GM12864 (cell line): ENCODE measurements at regions not wholly inside any gene's neighbourhood (a gene's known extent, or its start where the extent isn't known, plus 50 kb on each side); places are given as distances from the start of the nearest gene placed in this dataset.

Experiments used
- DNase-seq: peaks from one replicate; pipeline ENCODE4 v3.0.0-alpha.2; 2011; ENCODE audit warnings: low read depth
- H3K4me3 ChIP-seq: 2 replicates; pipeline ENCODE4 v1.5.1; 2011; ENCODE audit warnings: mild to moderate bottlenecking, low read depth, low read length, control low read depth
- CTCF ChIP-seq: IDR thresholded peaks from 2 replicates; pipeline ENCODE4 v1.5.1; 2011; ENCODE audit warnings: low read depth, mild to moderate bottlenecking, moderate library complexity, low read length, control low read depth, inconsistent platforms; ENCODE audit errors: missing control alignments

- H3K4me3 ChIP-seq: no peak overlapping the region
- no peak for DNase-seq
- TF ChIP-seq CTCF: no peak
Observed at GRCh38 chr11:26943636-26944035, 50.3 kb upstream of the FIBIN start.
